Chondrocyte (in vitro differentiated cells): ENCODE measurements at regions not wholly inside any gene's neighbourhood (a gene's known extent, or its start where the extent isn't known, plus 50 kb on each side); places are given as distances from the start of the nearest gene placed in this dataset.

ENCODE experiments used
- DNase-seq: peaks from one replicate; pipeline ENCODE4 v3.0.0; 2021; ENCODE audit warnings: mixed read lengths, low spot score
- H3K27ac Mint-ChIP-seq: one replicate; pipeline ENCODE4 v1.8.0; 2021; ENCODE audit warnings: mild to moderate bottlenecking, moderate library complexity, mixed read lengths; ENCODE audit not compliant: unreplicated experiment
- H3K27me3 Mint-ChIP-seq: 2 replicates; pipeline ENCODE4 v1.8.0; 2021; ENCODE audit warnings: low read depth, mixed read lengths
- H3K36me3 Mint-ChIP-seq: 2 replicates; pipeline ENCODE4 v1.8.0; 2021; ENCODE audit warnings: low read depth, mixed read lengths
- H3K4me1 Mint-ChIP-seq: 2 replicates; pipeline ENCODE4 v1.8.0; 2021; ENCODE audit warnings: low read depth, mild to moderate bottlenecking, mixed read lengths
- H3K4me3 Mint-ChIP-seq: one replicate; pipeline ENCODE4 v1.8.0; 2021; ENCODE audit warnings: mild to moderate bottlenecking, moderate library complexity, mixed read lengths; ENCODE audit not compliant: unreplicated experiment
- H3K9me3 Mint-ChIP-seq: 2 replicates; pipeline ENCODE4 v1.8.0; 2021; ENCODE audit warnings: low read depth, mixed read lengths
- CTCF ChIP-seq: fragments of 200-600 bp; sonication (generic); IDR thresholded peaks from 2 replicates; pipeline ENCODE4 v1.5.0; 2021; ENCODE audit warnings: antibody characterized with exemption, mild to moderate bottlenecking, moderate library complexity

DNA sequence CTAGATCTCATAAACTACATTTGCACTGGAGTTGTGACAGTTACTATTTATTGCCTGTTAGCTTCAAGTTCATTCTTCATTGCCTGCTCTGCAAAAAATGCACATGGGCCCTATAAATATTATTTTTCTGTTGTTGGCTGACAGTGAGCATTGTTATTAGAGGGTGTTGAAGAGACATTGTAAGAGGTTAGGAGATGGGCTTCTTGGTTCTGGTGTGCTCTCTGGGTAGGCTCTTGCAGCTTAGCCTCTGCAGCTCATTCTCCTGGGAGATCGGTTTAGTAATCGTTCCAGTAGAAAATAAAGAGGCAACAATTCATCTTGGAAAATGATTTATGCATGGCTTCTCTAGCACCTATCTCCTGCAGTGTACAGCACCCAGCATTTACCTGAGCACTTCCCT is 113.8 kb upstream of the SCN7A start:
- Mint-ChIP-seq H3K27me3 (peaks cover 2% of the 10 kb centered on the region), H3K27ac (no peak overlapping the region), H3K4me3 (no peak overlapping the region), H3K4me1 (no peaks in the 10 kb centered on the region), H3K9me3 (no peaks in the 10 kb centered on the region), H3K36me3 (no peaks in the 10 kb centered on the region)
- DNase-seq, result no peak
- no peak for TF ChIP-seq CTCF

DNA sequence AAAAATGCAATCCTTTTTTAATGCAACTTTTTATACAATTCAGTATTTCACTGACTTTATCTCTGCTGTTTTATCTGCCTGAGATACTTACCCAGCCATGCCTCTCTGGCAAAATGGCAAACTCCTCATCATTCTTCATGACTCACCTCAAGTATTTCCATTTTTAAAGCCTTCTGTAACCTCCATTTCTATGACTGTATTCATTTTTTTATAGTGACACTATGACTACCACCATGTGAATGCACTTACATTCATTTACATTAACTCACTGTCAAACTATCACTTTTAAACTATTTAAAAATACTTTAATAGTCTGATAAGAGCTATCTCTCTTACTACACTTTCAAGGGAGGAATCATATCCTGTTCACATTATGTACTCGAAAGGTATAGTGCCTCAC is 99.4 kb upstream of the SCN7A start:
- TF ChIP-seq CTCF, result no peak
- peak overlapping the region; percentile 20 for H3K27ac Mint-ChIP-seq
- H3K27me3 Mint-ChIP-seq, result no peaks in the 10 kb centered on the region
- H3K4me3 Mint-ChIP-seq, result no peak overlapping the region
- peaks cover 2% of the 10 kb centered on the region for H3K36me3 Mint-ChIP-seq
- H3K4me1 Mint-ChIP-seq, result peaks cover 5% of the 10 kb centered on the region
- DNase-seq, result no peak
- peaks cover 20% of the 10 kb centered on the region for H3K9me3 Mint-ChIP-seq

DNA sequence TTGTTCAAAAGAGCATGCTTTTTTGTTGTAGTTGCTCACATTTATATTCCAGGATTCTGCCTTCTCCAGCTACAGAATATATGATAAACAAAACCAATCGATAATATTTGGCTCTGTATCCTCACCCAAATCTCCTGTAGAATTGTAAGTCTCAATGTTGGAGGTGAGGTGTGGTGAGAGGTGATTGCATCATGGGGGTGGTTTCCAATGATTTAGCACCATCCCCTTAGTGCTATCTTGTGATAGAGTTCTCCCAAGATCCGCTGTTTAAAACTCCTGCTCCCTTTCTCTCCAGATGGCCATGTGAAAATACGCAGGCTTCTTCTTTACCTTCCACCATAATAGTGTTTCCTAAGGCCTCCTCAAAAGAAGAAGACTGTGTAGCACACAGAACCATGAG is 98.7 kb upstream of the SCN7A start:
- TF ChIP-seq CTCF, result no peak
- Mint-ChIP-seq H3K36me3 (peaks cover 2% of the 10 kb centered on the region), H3K27me3 (no peaks in the 10 kb centered on the region), H3K27ac (no peak overlapping the region), H3K4me3 (no peak overlapping the region), H3K4me1 (peaks cover 5% of the 10 kb centered on the region), H3K9me3 (peaks cover 18% of the 10 kb centered on the region)
- no peak for DNase-seq

- Mint-ChIP-seq H3K36me3 (no peaks in the 10 kb centered on the region), H3K4me1 (peaks cover 5% of the 10 kb centered on the region)
- no peak for DNase-seq
These were observed 97.2 kb upstream of the SCN7A start for GRCh38 chr2:166591226-166591625.

DNA sequence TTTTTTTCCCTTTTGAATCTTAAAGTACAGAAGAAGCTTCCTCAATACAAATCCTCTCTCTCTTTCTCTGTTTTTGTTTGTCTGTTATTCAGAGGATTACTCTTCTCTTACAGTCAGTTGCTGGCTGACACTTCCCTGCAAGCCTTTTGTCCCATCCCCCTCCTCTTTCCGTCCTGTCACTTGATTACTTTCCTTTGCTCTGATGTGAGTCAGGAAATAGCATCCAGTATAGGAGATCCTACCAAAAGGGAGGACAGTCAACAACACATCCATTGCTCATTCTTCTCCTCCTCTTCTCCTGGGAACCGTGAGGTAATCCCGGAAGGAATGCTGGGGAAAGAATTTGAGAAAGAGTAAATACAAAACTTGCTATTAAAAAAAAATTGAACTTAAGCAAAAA is 79.3 kb upstream of the SCN7A start:
- Mint-ChIP-seq H3K4me3 (no peak overlapping the region), H3K36me3 (peaks cover 2% of the 10 kb centered on the region), H3K27ac (peak overlapping the region; percentile 74), H3K27me3 (peaks cover 2% of the 10 kb centered on the region), H3K9me3 (peaks cover 7% of the 10 kb centered on the region), H3K4me1 (peaks cover 22% of the 10 kb centered on the region)
- no peak for TF ChIP-seq CTCF
- no peak for DNase-seq

More at GRCh38 chr2:166591226-166591625, 97.2 kb upstream of the SCN7A start:
- no peak overlapping the region for H3K27ac Mint-ChIP-seq
- no peaks in the 10 kb centered on the region for H3K27me3 Mint-ChIP-seq
- no peak overlapping the region for H3K4me3 Mint-ChIP-seq
- peaks cover 10% of the 10 kb centered on the region for H3K9me3 Mint-ChIP-seq
- TF ChIP-seq CTCF, result no peak
